ENCODE measurements at regions not wholly inside any gene's neighbourhood (a gene's known extent, or its start where the extent isn't known, plus 50 kb on each side); places are given as distances from the start of the nearest gene placed in this dataset.

- FAIRE-seq (no peak), DNase-seq (no peak)
- no peak overlapping the region for H3K27ac ChIP-seq (ENCODE audit: low read depth in 2 of 2, low read length in 2 of 2)
- intact Hi-C loops (cut with DNase I) = no loop called here
- no peaks in the 10 kb centered on the region for H3K4me1 ChIP-seq (ENCODE audit: control insufficient read depth in 2 of 3, insufficient read depth in 2 of 3, low read depth in 1 of 3, low read length in 3 of 3)
- no peaks in the 10 kb centered on the region for H3K27me3 ChIP-seq (ENCODE audit: control insufficient read depth, insufficient read depth, low read length)
- TF ChIP-seq CTCF (IDR thresholded peaks at IDR 0.05; ENCODE audit: borderline replicate concordance, extremely low read depth, insufficient read depth) = no peak
- H3K36me3 ChIP-seq (ENCODE audit: control insufficient read depth in 2 of 3, insufficient read depth in 3 of 3, low read length in 3 of 3) = no peaks in the 10 kb centered on the region
- H3K9ac ChIP-seq (ENCODE audit: low read length in 3 of 3) = no peak overlapping the region
- H3K4me3 ChIP-seq (ENCODE audit: low read length in 3 of 3) = no peak overlapping the region
- H3K9me3 ChIP-seq (ENCODE audit: control insufficient read depth in 2 of 3, insufficient read depth in 1 of 3, low read length in 3 of 3) = peaks cover 0 to 2% (median 0%) of the 10 kb centered on the region in 3 donors
Observed at GRCh38 chr12:128057586-128057985, 209.4 kb upstream of the TMEM132C start.

- no peak for TF ChIP-seq CTCF (IDR thresholded peaks at IDR 0.05; ENCODE audit: borderline replicate concordance, extremely low read depth, insufficient read depth)
- intact Hi-C loops (cut with DNase I) = no loop called here
- no peak overlapping the region for H3K9ac ChIP-seq (ENCODE audit: low read length in 3 of 3)
- H3K27ac ChIP-seq (ENCODE audit: low read depth in 2 of 2, low read length in 2 of 2) = no peak overlapping the region
- no peak for DNase-seq
- no peaks in the 10 kb centered on the region for H3K36me3 ChIP-seq (ENCODE audit: control insufficient read depth in 2 of 3, insufficient read depth in 3 of 3, low read length in 3 of 3)
- no peak for FAIRE-seq
- no peak overlapping the region for H3K4me3 ChIP-seq (ENCODE audit: low read length in 3 of 3)
- peaks cover 0 to 2% (median 0%) of the 10 kb centered on the region in 3 donors for H3K9me3 ChIP-seq (ENCODE audit: control insufficient read depth in 2 of 3, insufficient read depth in 1 of 3, low read length in 3 of 3)
- no peaks in the 10 kb centered on the region for H3K27me3 ChIP-seq (ENCODE audit: control insufficient read depth, insufficient read depth, low read length)
- no peaks in the 10 kb centered on the region for H3K4me1 ChIP-seq (ENCODE audit: control insufficient read depth in 2 of 3, insufficient read depth in 2 of 3, low read depth in 1 of 3, low read length in 3 of 3)
Observed at GRCh38 chr12:128059621-128060370, 207.2 kb upstream of the TMEM132C start.

- H3K4me1 ChIP-seq (ENCODE audit: control insufficient read depth in 2 of 3, insufficient read depth in 2 of 3, low read depth in 1 of 3, low read length in 3 of 3) = no peaks in the 10 kb centered on the region
- no peaks in the 10 kb centered on the region for H3K27me3 ChIP-seq (ENCODE audit: control insufficient read depth, insufficient read depth, low read length)
- no peak for DNase-seq
- no peak for FAIRE-seq
- no peak overlapping the region for H3K9ac ChIP-seq (ENCODE audit: low read length in 3 of 3)
- peaks cover 0 to 3% (median 0%) of the 10 kb centered on the region in 3 donors for H3K9me3 ChIP-seq (ENCODE audit: control insufficient read depth in 2 of 3, insufficient read depth in 1 of 3, low read length in 3 of 3)
- H3K4me3 ChIP-seq (ENCODE audit: low read length in 3 of 3) = no peak overlapping the region
- intact Hi-C loops (cut with DNase I) = no loop called here
- no peaks in the 10 kb centered on the region for H3K36me3 ChIP-seq (ENCODE audit: control insufficient read depth in 2 of 3, insufficient read depth in 3 of 3, low read length in 3 of 3)
- no peak for TF ChIP-seq CTCF (IDR thresholded peaks at IDR 0.05; ENCODE audit: borderline replicate concordance, extremely low read depth, insufficient read depth)
- H3K27ac ChIP-seq (ENCODE audit: low read depth in 2 of 2, low read length in 2 of 2) = no peak overlapping the region
Observed at GRCh38 chr12:128068211-128068610, 198.8 kb upstream of the TMEM132C start.
